ENCODE measurements at regions not wholly inside any gene's neighbourhood (a gene's known extent, or its start where the extent isn't known, plus 50 kb on each side); places are given as distances from the start of the nearest gene placed in this dataset.

DNA sequence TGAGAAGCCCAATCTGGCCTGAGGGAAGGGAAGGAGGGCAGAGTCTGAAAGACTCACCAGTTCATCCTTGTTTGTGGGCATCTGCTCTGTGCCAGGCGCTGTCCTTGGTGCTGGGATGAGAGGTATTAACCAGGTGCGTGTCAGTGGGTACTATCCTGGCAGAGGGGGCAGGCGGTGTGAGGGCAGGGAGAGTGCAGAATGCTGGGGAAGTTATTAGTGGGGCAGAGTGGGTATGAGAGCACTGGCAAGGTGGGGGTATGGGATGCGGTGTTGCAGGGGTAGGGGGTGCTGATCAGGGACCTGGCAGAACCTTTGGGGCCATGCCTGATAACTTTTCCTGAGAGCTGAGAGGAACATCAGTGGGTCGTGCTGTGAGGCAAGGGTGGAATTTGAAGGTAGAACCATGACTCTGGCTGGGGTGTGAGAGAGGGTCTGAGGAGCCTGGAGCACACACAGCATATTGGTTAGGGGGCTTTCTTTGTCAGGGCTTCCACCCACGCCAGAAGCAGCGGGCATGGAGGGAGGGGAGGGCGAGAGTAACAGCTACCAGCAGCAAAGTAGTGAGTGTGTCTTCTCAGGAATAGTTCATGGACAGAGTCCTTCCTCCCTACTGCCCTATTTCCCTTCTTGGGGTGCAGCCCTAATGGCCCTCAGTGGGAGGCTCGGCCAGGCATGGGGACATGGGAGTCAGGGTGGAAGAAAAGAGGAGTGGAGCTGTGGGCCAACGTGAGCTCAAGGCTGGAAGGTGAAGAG lies 290.7 kb downstream of the CYP26B1 start:
- TF ChIP-seq NFRKB (IDR thresholded peaks at IDR 0.05) = no peak
- no peak for TF ChIP-seq HDGF (IDR thresholded peaks at IDR 0.05; ENCODE audit: borderline replicate concordance)
- no peak for TF ChIP-seq ARNT (IDR thresholded peaks at IDR 0.05)
- no peak for TF ChIP-seq FOXM1 (IDR thresholded peaks at IDR 0.05; ENCODE audit: borderline replicate concordance)
- no peak for TF ChIP-seq ZNF384 (IDR thresholded peaks at IDR 0.05)
- TF ChIP-seq LEF1 (IDR thresholded peaks at IDR 0.05; ENCODE audit: borderline replicate concordance) = no peak
- TF ChIP-seq ELF4 (IDR thresholded peaks at IDR 0.05) = no peak
- no peak for TF ChIP-seq FOXA1 (IDR thresholded peaks at IDR 0.05)
- TF ChIP-seq, protein P1, sequence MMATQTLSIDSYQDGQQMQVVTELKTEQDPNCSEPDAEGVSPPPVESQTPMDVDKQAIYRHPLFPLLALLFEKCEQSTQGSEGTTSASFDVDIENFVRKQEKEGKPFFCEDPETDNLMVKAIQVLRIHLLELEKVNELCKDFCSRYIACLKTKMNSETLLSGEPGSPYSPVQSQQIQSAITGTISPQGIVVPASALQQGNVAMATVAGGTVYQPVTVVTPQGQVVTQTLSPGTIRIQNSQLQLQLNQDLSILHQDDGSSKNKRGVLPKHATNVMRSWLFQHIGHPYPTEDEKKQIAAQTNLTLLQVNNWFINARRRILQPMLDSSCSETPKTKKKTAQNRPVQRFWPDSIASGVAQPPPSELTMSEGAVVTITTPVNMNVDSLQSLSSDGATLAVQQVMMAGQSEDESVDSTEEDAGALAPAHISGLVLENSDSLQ (IDR thresholded peaks at IDR 0.05) = no peak
- TF ChIP-seq BHLHE40 (IDR thresholded peaks at IDR 0.05; ENCODE audit: borderline replicate concordance) = no peak
- TF ChIP-seq CTBP1 (IDR thresholded peaks at IDR 0.05; ENCODE audit: borderline replicate concordance) = no peak

All from HEK293T (cell line).